Gastroesophageal sphincter (tissue), 4 donors: ENCODE measurements at regions not wholly inside any gene's neighbourhood (a gene's known extent, or its start where the extent isn't known, plus 50 kb on each side); places are given as distances from the start of the nearest gene placed in this dataset.
"Not testable (repeated sequence)": the region's sequence is repeated elsewhere in the genome, so short reads cannot be mapped to it uniquely, and the experiment has no call there.

Experiments
- ATAC-seq: fragments of 150-250 bp; one replicate; pipeline ENCODE4 v1.9.1; 2016; ENCODE audit warnings: mild to moderate bottlenecking, moderate library complexity
- H3K27ac ChIP-seq, 4 donors: fragments of 200-600 bp; sonication (generic) in 3 of 4; 1 replicate in 3 of 4; 2 replicates in 1 of 4; pipeline ENCODE4 v1.5.1; 2016 to 2019
- H3K27me3 ChIP-seq: fragments of 200-600 bp; sonication (generic); one replicate; pipeline ENCODE4 v1.5.1; 2019
- H3K36me3 ChIP-seq, 2 donors: fragments of 200-600 bp; sonication (generic); one replicate each; pipeline ENCODE4 v1.5.1; 2019; ENCODE audit warnings: control low read depth in 1 of 2
- H3K4me1 ChIP-seq, 3 donors: fragments of 200-600 bp; sonication (generic); 1 replicate in 2 of 3; 2 replicates in 1 of 3; pipeline ENCODE4 v1.5.1; 2016 to 2019; ENCODE audit warnings: control low read depth in 2 of 3
- H3K4me3 ChIP-seq, 2 donors: fragments of 200-600 bp; sonication (generic); one replicate each; pipeline ENCODE4 v1.5.1; 2019; ENCODE audit warnings: mild to moderate bottlenecking in 1 of 2, moderate library complexity in 1 of 2
- H3K9me3 ChIP-seq, 3 donors: fragments of 200-600 bp; sonication (generic); one replicate each; pipeline ENCODE4 v1.5.1; 2017 to 2019; ENCODE audit warnings: control low read depth in 2 of 3
- CTCF ChIP-seq, 4 experiments: fragments of 200-600 bp in 2 of 4; fragments of 450-650 bp in 2 of 4; sonication (generic) in 1 of 4; IDR thresholded peaks; one replicate each; pipeline ENCODE4 v1.5.1; 2017 to 2019; ENCODE audit warnings: antibody characterized with exemption in 4 of 4, mild to moderate bottlenecking in 2 of 4, moderate library complexity in 2 of 4
- EP300 ChIP-seq: sonication (generic); formaldehyde crosslinking; IDR thresholded peaks from one replicate; pipeline ENCODE4 v1.6.1; 2017; ENCODE audit warnings: antibody characterized with exemption, mild to moderate bottlenecking
- POLR2A ChIP-seq, 2 donors: fragments of 450-650 bp; IDR thresholded peaks; one replicate each; pipeline ENCODE4 v1.6.1; 2017; ENCODE audit warnings: antibody characterized with exemption in 2 of 2, mild to moderate bottlenecking in 2 of 2, moderate library complexity in 1 of 2
- POLR2AphosphoS5 ChIP-seq: sonication (generic); formaldehyde crosslinking; IDR thresholded peaks from one replicate; pipeline ENCODE4 v1.6.1; 2017; ENCODE audit warnings: antibody characterized with exemption
- WGBS, 2 donors: methylation state at CpG; one replicate each; pipeline ENCODE4 v1.1.5; 2018; ENCODE audit warnings: low coverage in 1 of 2; 5-methylcytosine and 5-hydroxymethylcytosine counted together

DNA sequence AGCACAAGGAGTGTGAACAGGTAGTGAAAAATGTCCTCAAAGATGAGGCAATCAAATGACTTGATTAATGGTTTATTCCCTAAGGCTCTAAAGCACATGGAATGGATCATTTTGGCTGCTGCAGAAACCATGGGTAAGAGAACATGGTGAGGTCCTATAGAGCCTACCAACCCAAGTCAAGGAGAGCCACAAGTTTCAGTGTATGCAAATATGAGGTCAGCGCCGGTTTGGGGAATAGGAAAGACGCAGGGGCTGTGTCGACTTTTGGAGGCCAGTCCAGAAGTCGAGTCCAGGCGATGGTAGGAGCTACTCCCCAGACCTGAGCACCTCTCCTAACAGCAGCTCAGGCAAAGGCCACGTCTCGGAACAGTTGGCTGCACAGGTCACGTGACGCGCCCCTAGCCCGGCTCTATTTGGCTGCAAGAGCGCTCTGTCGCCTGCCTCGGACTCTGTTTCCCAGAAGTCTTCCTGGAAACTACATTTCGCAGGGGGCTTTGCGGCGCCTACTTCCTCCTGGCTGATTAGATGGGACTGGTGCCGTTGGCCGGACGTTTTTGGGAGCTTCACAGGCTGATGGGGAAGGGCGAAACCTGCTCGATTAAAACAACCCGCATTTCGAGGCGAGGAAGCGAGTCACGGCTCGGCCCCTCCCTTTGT, 74.4 kb upstream of the CHD6 start:
- Histone ChIP-seq H3K9me3 (no peaks in the 10 kb centered on the region), H3K4me3 (peak overlapping the region; percentile 39 to 78), H3K27me3 (no peaks in the 10 kb centered on the region), H3K4me1 (peaks cover 0 to 6% (median 0%) of the 10 kb centered on the region in 3 donors), H3K27ac (peak overlapping the region; percentile 44 to 92 (median 92)), H3K36me3 (no peaks in the 10 kb centered on the region)
- TF ChIP-seq POLR2AphosphoS5 = peak; percentile 19
- TF ChIP-seq EP300 = no peak
- WGBS, 2 donors = 2 to 29% methylated on average over 7 to 8 of the region's 29 CpGs
- peak; percentile 80 for ATAC-seq

- TF ChIP-seq POLR2AphosphoS5 (no peak), EP300 (no peak), POLR2A (IDR thresholded peaks at IDR 0.05) (no peak), CTCF (IDR thresholded peaks at IDR 0.05) (no peak)
- H3K4me3 ChIP-seq = no peak overlapping the region
- no peaks in the 10 kb centered on the region for H3K36me3 ChIP-seq
- ATAC-seq = no peak
- H3K4me1 ChIP-seq = peaks cover 0 to 6% (median 0%) of the 10 kb centered on the region in 3 donors
- no peak overlapping the region for H3K27ac ChIP-seq
- WGBS, 2 donors = 77 to 88% methylated on average over 2 of the region's 2 CpGs
- no peaks in the 10 kb centered on the region for H3K27me3 ChIP-seq
- H3K9me3 ChIP-seq = no peaks in the 10 kb centered on the region
Measured at GRCh38 chr20:41691443-41691842, 73.3 kb upstream of the CHD6 start.

DNA sequence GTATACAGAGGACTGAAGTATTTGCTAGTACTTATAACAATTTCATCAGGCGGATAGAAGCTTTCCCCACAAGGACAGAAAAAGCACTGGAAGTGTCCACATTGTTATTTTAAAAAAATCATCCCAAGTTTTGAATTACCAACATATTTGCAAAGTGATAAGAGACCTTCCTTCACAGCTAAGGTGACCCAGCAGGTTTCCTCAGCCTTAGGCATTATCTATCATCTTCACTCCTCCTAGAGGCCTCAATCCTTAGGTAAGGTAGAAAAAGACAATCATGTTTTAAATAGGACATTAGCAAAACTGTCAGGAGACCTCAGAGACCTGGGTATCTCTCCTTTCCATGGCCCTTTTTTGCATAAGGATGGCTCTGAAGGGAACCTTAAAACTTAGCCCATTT, 72.5 kb upstream of the CHD6 start:
- no peak for ATAC-seq
- no peaks in the 10 kb centered on the region for H3K9me3 ChIP-seq
- H3K27me3 ChIP-seq = no peaks in the 10 kb centered on the region
- H3K27ac ChIP-seq = no peak overlapping the region
- no peaks in the 10 kb centered on the region for H3K36me3 ChIP-seq
- peaks cover 0 to 6% (median 0%) of the 10 kb centered on the region in 3 donors for H3K4me1 ChIP-seq
- TF ChIP-seq CTCF (IDR thresholded peaks at IDR 0.05) (no peak), POLR2AphosphoS5 (no peak)
- H3K4me3 ChIP-seq = no peak overlapping the region
- 100% methylated on average over 1 of the region's 1 CpG for WGBS, 2 donors

DNA sequence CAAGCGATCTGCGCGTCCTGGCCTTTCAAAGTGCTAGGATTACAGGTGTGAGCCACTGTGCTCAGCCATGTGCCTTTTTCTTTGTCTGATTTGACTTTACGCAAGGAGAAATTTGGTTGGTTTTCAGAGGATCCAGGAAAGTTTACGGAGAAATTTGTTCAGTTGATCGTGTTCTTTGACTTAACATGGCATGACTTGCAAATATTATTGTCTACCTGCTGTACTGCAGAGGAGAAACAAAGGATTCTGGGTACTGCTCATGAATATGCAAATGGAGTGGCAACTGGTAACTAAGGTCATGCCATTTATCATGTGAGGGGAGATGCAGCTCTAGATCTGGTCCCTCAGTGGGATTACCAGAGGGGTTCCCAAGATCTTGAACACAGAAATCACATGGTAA, 68.8 kb upstream of the CHD6 start:
- Histone ChIP-seq H3K27ac (no peak overlapping the region), H3K36me3 (no peaks in the 10 kb centered on the region), H3K27me3 (no peaks in the 10 kb centered on the region), H3K9me3 (no peaks in the 10 kb centered on the region), H3K4me3 (no peak overlapping the region), H3K4me1 (no peaks in the 10 kb centered on the region)
- TF ChIP-seq POLR2AphosphoS5 (no peak), EP300 (no peak), CTCF (IDR thresholded peaks at IDR 0.05) (no peak), POLR2A (IDR thresholded peaks at IDR 0.05) (no peak)
- WGBS, 2 donors = 95 to 98% methylated on average over 5 to 6 of the region's 6 CpGs
- ATAC-seq = no peak

DNA sequence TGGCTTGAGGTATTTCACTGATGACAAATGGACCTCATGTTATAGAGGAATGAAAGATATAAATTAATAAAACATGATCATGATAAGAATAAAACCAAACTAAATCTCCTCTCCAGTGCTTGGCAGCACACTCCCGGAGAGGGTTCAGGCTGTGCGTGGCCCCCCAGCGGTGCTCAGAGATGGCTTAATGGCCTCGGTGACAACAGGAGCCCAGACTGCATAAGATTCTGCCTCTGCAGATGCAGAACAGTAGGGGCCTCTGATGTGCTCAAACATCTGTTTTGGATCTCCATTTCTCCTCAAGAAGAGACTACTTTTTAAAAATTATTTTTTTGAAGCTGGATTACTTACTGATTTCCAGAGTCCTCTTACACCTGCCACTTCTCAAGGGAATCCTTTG, 67.0 kb upstream of the CHD6 start:
- not testable (repeated sequence) for ATAC-seq, H3K36me3 ChIP-seq, H3K9me3 ChIP-seq, H3K27me3 ChIP-seq, H3K27ac ChIP-seq, H3K4me1 ChIP-seq, H3K4me3 ChIP-seq
- WGBS, 2 donors = 50 to 54% methylated on average over 4 of the region's 4 CpGs

DNA sequence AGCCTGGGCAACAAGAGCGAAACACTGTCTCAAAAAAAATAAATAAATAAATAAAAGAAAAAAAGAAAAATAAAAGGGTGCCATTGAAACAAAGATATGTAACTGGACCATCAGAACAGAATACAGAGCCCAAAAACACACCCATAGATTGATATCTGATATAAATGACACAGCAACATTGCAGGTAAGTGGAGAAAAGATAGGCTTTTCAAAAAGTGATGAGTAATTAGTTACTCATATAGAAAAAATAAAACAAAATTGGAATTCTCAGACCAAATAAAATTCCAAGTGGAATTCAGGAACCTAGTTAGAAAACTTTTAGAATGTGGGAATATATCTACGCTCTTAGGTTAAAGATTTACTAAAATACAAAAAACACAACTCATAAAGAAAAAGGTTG, 60.6 kb upstream of the CHD6 start:
- H3K27me3 ChIP-seq = peaks cover 9% of the 10 kb centered on the region
- no peak overlapping the region for H3K27ac ChIP-seq
- no peaks in the 10 kb centered on the region for H3K9me3 ChIP-seq
- no peak for ATAC-seq
- H3K36me3 ChIP-seq = no peaks in the 10 kb centered on the region
- H3K4me1 ChIP-seq = no peaks in the 10 kb centered on the region
- no peak for TF ChIP-seq EP300
- TF ChIP-seq POLR2A (IDR thresholded peaks at IDR 0.05) = no peak
- no peak for TF ChIP-seq POLR2AphosphoS5
- TF ChIP-seq CTCF (IDR thresholded peaks at IDR 0.05) = no peak
- 88 to 94% methylated on average over 2 of the region's 2 CpGs for WGBS, 2 donors
- H3K4me3 ChIP-seq = no peak overlapping the region
